ENCODE measurements at regions not wholly inside any gene's neighbourhood (a gene's known extent, or its start where the extent isn't known, plus 50 kb on each side); places are given as distances from the start of the nearest gene placed in this dataset.

DNA sequence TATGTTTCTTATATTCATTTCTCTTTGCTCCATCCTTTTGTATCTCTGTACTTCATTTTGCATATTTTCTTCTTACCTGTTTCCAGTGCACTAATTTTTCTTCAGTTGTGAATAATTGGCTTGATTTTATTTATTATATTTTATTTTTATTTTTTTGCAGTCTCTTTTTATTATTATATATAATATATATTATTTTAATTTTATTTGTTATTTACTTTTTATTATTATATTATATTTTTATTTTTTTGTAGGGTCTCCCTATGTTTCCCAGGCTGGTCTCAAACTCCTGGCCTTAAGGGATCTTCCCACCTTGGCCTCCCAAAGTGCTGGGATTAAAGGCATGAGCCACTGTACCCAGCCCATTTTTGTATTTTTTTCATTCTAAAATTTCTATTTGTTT is 213.1 kb upstream of the TSC22D2 start:
- TF ChIP-seq, protein P1, sequence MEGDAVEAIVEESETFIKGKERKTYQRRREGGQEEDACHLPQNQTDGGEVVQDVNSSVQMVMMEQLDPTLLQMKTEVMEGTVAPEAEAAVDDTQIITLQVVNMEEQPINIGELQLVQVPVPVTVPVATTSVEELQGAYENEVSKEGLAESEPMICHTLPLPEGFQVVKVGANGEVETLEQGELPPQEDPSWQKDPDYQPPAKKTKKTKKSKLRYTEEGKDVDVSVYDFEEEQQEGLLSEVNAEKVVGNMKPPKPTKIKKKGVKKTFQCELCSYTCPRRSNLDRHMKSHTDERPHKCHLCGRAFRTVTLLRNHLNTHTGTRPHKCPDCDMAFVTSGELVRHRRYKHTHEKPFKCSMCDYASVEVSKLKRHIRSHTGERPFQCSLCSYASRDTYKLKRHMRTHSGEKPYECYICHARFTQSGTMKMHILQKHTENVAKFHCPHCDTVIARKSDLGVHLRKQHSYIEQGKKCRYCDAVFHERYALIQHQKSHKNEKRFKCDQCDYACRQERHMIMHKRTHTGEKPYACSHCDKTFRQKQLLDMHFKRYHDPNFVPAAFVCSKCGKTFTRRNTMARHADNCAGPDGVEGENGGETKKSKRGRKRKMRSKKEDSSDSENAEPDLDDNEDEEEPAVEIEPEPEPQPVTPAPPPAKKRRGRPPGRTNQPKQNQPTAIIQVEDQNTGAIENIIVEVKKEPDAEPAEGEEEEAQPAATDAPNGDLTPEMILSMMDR (IDR thresholded peaks at IDR 0.05), result no peak
- TF ChIP-seq POLR2A (IDR thresholded peaks at IDR 0.05), result no peak
